Activated CD4-positive, alpha-beta T cell treated with anti-CD3 and anti-CD28 coated beads, Interleukin-2, amount 10 ng/mL, durations not matched to agents 24 days and 14 days (primary cell): ENCODE measurements at regions not wholly inside any gene's neighbourhood (a gene's known extent, or its start where the extent isn't known, plus 50 kb on each side); places are given as distances from the start of the nearest gene placed in this dataset.

ENCODE experiments used
- DNase-seq: peaks from one replicate; pipeline ENCODE4 v3.0.0; 2022
- H3K27ac Mint-ChIP-seq: one replicate; pipeline ENCODE4 v1.8.0; 2022; ENCODE audit warnings: mild to moderate bottlenecking, mixed read lengths
- H3K27me3 Mint-ChIP-seq: one replicate; pipeline ENCODE4 v1.8.0; 2022; ENCODE audit warnings: mixed read lengths
- H3K36me3 Mint-ChIP-seq: one replicate; pipeline ENCODE4 v1.8.0; 2022; ENCODE audit warnings: low read depth, mild to moderate bottlenecking, mixed read lengths
- H3K4me1 Mint-ChIP-seq: one replicate; pipeline ENCODE4 v1.8.0; 2021; ENCODE audit warnings: mixed read lengths
- H3K4me3 Mint-ChIP-seq: one replicate; pipeline ENCODE4 v1.8.0; 2022; ENCODE audit warnings: mild to moderate bottlenecking, moderate library complexity, mixed read lengths
- H3K9me3 Mint-ChIP-seq: one replicate; pipeline ENCODE4 v1.8.0; 2021; ENCODE audit warnings: mixed read lengths
- intact Hi-C: fragments of 100-400 bp; cut with micrococcal nuclease; formaldehyde crosslinking; loops from one replicate; pipeline ENCODE4 v1.15.1; 2023

DNA sequence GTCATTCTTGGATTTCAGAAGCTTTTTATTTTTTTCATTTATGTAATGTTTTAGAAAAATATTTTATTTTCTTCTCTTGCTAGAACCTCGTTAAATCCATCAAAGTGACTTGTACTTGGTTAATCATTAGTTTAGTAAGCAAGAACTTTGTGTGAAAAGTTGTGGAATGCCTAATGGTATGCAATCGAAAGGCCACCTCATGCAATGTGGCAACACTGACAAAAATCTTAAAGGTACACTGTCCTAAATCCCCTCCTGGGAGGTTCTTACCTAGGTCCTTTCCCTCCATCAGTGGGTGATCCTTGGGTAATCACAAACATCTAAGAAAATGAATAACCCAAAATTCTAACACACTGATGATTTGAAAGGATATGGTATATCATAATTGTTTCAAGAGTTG, 304.2 kb downstream of the DNAH5 start:
- no peaks in the 10 kb centered on the region for H3K9me3 Mint-ChIP-seq
- H3K4me1 Mint-ChIP-seq, result no peaks in the 10 kb centered on the region
- H3K27me3 Mint-ChIP-seq, result no peaks in the 10 kb centered on the region
- H3K4me3 Mint-ChIP-seq, result no peak overlapping the region
- intact Hi-C loops, result no loop called here
- H3K36me3 Mint-ChIP-seq, result no peaks in the 10 kb centered on the region
- no peak overlapping the region for H3K27ac Mint-ChIP-seq
- no peak for DNase-seq

- H3K9me3 Mint-ChIP-seq, result no peaks in the 10 kb centered on the region
- no peaks in the 10 kb centered on the region for H3K4me1 Mint-ChIP-seq
- no peak overlapping the region for H3K4me3 Mint-ChIP-seq
- DNase-seq, result no peak
- H3K27ac Mint-ChIP-seq, result no peak overlapping the region
- no peaks in the 10 kb centered on the region for H3K27me3 Mint-ChIP-seq
- H3K36me3 Mint-ChIP-seq, result no peaks in the 10 kb centered on the region
- intact Hi-C loops, result no loop called here
Observed at GRCh38 chr5:13632676-13633075, 311.8 kb downstream of the DNAH5 start.

DNA sequence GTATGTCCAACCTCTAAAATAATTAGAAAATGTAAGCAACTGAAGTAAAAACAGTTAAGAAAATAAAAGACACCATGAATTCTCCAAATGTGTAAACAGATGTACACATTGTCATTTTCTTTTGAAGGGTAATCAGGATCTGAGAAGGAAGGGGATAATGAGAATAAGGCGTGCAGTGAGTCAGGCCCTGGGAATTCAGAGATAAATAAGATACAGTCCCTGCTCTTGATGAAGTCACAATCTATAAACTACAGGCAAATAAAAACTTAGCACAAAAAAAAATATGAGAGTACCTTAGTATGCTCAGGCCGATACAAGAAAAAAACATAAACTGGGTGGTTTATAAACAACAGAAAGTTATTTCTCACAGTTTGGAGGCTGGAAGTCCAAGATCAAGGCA, 315.3 kb downstream of the DNAH5 start:
- no peaks in the 10 kb centered on the region for H3K4me1 Mint-ChIP-seq
- H3K9me3 Mint-ChIP-seq, result no peaks in the 10 kb centered on the region
- no peaks in the 10 kb centered on the region for H3K27me3 Mint-ChIP-seq
- no peak overlapping the region for H3K27ac Mint-ChIP-seq
- no peak for DNase-seq
- intact Hi-C loops, result no loop called here
- no peak overlapping the region for H3K4me3 Mint-ChIP-seq
- no peaks in the 10 kb centered on the region for H3K36me3 Mint-ChIP-seq

DNA sequence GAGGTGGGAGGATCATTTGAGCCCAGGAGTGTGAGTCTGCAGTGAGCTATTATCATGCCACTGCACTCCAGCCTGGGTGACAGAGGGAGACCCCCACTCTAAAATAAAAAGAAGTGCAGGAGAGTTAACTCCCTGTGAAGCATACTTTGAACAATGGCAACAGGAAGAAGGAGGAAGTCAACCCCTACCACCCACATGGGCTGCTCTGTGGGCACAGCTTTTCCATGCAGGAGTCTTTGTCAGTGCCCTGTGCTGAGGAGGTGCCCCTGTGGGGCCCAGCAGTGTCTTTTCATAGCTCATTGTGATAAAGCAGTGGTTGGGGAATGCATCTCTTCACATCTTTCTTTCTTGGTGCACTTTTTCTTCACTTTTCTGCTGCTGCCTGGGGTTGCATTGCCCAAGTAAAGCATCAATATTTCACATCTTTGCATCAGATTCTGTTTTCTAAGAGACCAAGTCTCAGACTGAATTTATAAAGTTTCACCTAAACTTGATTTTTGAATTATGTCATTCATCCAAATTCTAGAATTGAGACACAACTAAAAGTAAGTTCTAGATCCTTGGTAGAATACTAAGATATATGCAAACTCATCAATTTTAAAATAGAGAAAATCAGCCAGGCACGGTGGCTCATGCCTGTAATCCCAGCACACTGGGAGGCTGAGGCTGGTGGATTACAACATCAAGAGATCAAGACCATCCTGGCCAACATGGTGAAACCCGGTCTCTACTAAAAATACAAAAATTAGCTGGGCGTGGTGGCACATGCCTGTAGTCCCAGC, 316.6 kb downstream of the DNAH5 start:
- no peaks in the 10 kb centered on the region for H3K27me3 Mint-ChIP-seq
- H3K4me3 Mint-ChIP-seq, result no peak overlapping the region
- DNase-seq, result no peak
- intact Hi-C loops, result no loop called here
- no peak overlapping the region for H3K27ac Mint-ChIP-seq
- no peaks in the 10 kb centered on the region for H3K9me3 Mint-ChIP-seq
- no peaks in the 10 kb centered on the region for H3K36me3 Mint-ChIP-seq
- no peaks in the 10 kb centered on the region for H3K4me1 Mint-ChIP-seq

DNA sequence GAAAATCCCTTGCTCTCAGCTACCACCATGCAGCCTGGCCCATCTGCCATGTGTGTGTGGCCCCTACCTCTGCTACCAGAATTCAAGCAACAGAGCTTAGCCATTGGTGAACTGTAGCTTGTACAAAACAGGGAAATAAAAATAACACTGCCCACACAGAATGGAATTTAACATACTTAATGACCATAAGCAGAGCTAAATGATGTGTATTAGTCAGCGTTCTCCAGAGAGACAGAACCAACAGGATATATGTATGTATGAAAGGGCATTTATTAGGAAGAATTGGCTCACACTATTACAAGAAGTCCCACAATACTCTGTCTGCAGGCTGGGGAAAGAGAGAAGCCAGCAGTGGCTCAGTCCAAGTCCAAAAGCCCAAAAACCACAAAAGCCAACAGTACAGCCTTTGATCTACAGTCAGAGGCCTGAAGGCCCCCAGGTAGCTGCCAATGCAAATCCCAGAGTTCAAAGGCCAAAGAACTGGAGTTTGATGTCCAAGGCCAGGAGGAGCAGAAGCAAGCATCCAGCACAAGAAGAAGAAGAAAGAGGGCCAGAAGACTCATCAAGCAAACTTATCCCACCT, 318.8 kb downstream of the DNAH5 start:
- no peak overlapping the region for H3K4me3 Mint-ChIP-seq
- intact Hi-C loops, result no loop called here
- no peaks in the 10 kb centered on the region for H3K27me3 Mint-ChIP-seq
- H3K36me3 Mint-ChIP-seq, result no peaks in the 10 kb centered on the region
- no peak for DNase-seq
- peaks cover 5% of the 10 kb centered on the region for H3K9me3 Mint-ChIP-seq
- no peak overlapping the region for H3K27ac Mint-ChIP-seq
- H3K4me1 Mint-ChIP-seq, result no peaks in the 10 kb centered on the region

- DNase-seq, result no peak
- no peak overlapping the region for H3K4me3 Mint-ChIP-seq
Observed at GRCh38 chr5:13624283-13625074, 320.0 kb downstream of the DNAH5 start.

DNA sequence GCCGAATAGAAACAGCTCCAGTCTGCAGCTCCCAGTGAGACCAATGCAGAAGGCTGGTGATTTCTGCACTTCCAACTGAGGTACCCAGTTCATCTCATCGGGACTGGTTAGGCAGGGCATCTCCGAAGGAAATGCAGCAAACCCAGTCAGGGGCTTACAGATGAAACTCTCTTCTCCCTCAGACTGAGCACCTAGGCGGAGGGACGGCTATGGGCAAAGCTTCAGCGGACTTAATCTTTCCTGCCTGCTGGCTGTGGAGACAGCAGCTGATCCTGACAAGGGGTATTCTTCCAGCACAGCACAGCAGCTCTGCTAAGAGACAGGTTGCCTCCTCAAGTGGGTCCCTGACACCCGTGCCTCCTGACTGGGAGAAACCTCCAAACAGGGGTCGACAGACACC, 330.9 kb downstream of the DNAH5 start:
- intact Hi-C loops, result no loop called here
- Mint-ChIP-seq H3K4me1 (no peaks in the 10 kb centered on the region), H3K4me3 (no peak overlapping the region), H3K36me3 (no peaks in the 10 kb centered on the region), H3K27me3 (no peaks in the 10 kb centered on the region), H3K9me3 (peaks cover 8% of the 10 kb centered on the region), H3K27ac (no peak overlapping the region)
- no peak for DNase-seq

More at GRCh38 chr5:13624283-13625074, 320.0 kb downstream of the DNAH5 start:
- intact Hi-C loops, result no loop called here
- H3K4me1 Mint-ChIP-seq, result no peaks in the 10 kb centered on the region
- peaks cover 5% of the 10 kb centered on the region for H3K9me3 Mint-ChIP-seq
- H3K36me3 Mint-ChIP-seq, result no peaks in the 10 kb centered on the region
- H3K27ac Mint-ChIP-seq, result no peak overlapping the region
- H3K27me3 Mint-ChIP-seq, result no peaks in the 10 kb centered on the region

GRCh38 chr5:13611604-13612003, 332.9 kb downstream of the DNAH5 start:
- no peaks in the 10 kb centered on the region for H3K36me3 Mint-ChIP-seq
- H3K4me1 Mint-ChIP-seq, result no peaks in the 10 kb centered on the region
- no peak overlapping the region for H3K27ac Mint-ChIP-seq
- no peak for DNase-seq
- no peak overlapping the region for H3K4me3 Mint-ChIP-seq
- H3K9me3 Mint-ChIP-seq, result peaks cover 8% of the 10 kb centered on the region
- no peaks in the 10 kb centered on the region for H3K27me3 Mint-ChIP-seq
- intact Hi-C loops, result no loop called here

DNA sequence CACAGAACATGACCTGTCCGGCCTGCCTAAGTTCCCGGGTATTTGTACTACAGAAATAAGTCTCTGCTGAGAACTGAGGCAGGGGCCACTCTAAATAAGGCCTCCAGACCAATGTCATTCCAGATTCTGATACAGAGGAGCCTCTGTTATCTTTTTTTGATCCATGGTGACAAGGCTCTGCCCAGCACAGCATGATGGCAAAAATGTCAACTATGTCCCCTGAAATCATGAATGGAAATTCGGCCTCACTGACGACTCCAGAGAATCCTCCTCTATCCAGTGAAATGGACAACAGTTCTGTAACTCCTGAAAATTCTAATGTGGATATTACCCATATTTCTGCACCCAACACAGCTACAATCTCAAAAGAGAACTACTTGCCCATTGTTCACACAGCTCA, 335.0 kb downstream of the DNAH5 start:
- no peaks in the 10 kb centered on the region for H3K27me3 Mint-ChIP-seq
- H3K4me1 Mint-ChIP-seq, result no peaks in the 10 kb centered on the region
- no peak overlapping the region for H3K27ac Mint-ChIP-seq
- no peaks in the 10 kb centered on the region for H3K36me3 Mint-ChIP-seq
- no peak overlapping the region for H3K4me3 Mint-ChIP-seq
- DNase-seq, result no peak
- no peaks in the 10 kb centered on the region for H3K9me3 Mint-ChIP-seq
- intact Hi-C loops, result no loop called here

DNA sequence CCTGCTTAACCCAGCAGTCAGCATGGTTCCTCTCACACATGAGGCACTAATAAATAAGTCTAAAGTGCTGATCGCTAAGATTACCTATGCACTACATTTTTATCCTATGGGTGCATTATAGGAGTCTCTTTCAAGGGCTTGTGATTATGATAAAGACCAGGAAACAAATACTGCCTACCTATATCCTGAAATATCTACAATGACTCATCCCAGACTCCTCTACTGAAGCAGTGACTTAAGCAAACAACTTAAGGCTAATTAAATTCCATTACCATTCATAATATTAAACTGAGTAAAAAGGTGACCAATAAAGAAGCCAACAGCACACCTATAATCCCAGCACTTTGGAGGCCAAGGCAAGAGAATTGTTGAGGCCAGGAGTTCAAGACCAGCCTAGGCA, 338.4 kb downstream of the DNAH5 start:
- Mint-ChIP-seq H3K4me3 (no peak overlapping the region), H3K27me3 (no peaks in the 10 kb centered on the region), H3K36me3 (no peaks in the 10 kb centered on the region), H3K4me1 (no peaks in the 10 kb centered on the region), H3K27ac (no peak overlapping the region), H3K9me3 (peaks cover 3% of the 10 kb centered on the region)
- intact Hi-C loops, result no loop called here
- no peak for DNase-seq

DNA sequence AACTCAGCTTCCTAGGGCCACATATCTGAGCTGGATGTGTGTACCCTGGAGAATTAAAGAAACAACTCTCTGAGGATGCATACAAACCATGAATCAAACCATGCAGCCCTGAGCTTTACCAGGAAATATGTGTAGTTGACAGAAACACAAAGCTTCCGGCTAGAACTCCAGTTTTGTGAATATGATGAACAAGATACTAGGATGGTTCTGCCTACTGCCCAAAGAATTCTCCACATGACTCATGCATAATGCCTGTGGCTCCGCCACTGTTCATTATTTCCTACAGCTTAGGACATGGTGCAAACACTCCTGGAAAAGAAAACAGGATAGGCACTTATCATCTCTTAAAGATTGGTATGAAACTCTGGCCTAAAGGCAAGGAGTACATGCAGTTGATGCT, 343.4 kb downstream of the DNAH5 start:
- H3K27me3 Mint-ChIP-seq, result no peaks in the 10 kb centered on the region
- no peak overlapping the region for H3K4me3 Mint-ChIP-seq
- no peaks in the 10 kb centered on the region for H3K4me1 Mint-ChIP-seq
- DNase-seq, result no peak
- no peak overlapping the region for H3K27ac Mint-ChIP-seq
- H3K9me3 Mint-ChIP-seq, result peaks cover 3% of the 10 kb centered on the region
- intact Hi-C loops, result no loop called here
- H3K36me3 Mint-ChIP-seq, result no peaks in the 10 kb centered on the region

- Mint-ChIP-seq H3K4me1 (no peaks in the 10 kb centered on the region), H3K9me3 (peaks cover 8% of the 10 kb centered on the region), H3K27ac (no peak overlapping the region), H3K36me3 (no peaks in the 10 kb centered on the region), H3K4me3 (no peak overlapping the region), H3K27me3 (no peaks in the 10 kb centered on the region)
- no peak for DNase-seq
- intact Hi-C loops, result no loop called here
Observed at GRCh38 chr5:13595978-13596377, 348.5 kb downstream of the DNAH5 start.

DNA sequence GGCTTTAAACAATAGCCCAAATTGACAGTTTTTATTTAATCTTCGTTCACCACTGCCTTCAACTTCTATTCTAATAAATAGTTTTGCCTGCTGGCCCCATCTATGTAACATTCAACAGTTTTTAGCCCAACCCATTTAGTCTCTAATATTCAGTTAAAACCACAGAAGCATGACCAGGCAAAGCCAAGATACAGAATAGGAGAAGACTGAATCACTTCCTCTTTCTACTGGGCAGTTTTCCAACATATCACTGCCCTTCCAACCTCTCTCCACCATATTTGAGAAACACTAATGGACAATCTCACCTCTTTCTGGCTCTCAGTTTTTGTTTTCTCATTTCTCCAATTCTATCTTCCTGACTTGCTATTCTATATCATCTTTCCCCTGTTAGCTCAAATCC, 352.9 kb downstream of the DNAH5 start:
- intact Hi-C loops, result no loop called here
- Mint-ChIP-seq H3K4me1 (no peaks in the 10 kb centered on the region), H3K4me3 (no peak overlapping the region), H3K9me3 (peaks cover 11% of the 10 kb centered on the region), H3K36me3 (no peaks in the 10 kb centered on the region), H3K27me3 (no peaks in the 10 kb centered on the region), H3K27ac (no peak overlapping the region)
- DNase-seq, result no peak

GRCh38 chr5:13585324-13585723, 359.2 kb downstream of the DNAH5 start:
- no peak overlapping the region for H3K27ac Mint-ChIP-seq
- intact Hi-C loops, result no loop called here
- H3K36me3 Mint-ChIP-seq, result no peaks in the 10 kb centered on the region
- DNase-seq, result no peak
- peaks cover 3% of the 10 kb centered on the region for H3K9me3 Mint-ChIP-seq
- no peaks in the 10 kb centered on the region for H3K27me3 Mint-ChIP-seq
- H3K4me3 Mint-ChIP-seq, result no peak overlapping the region
- H3K4me1 Mint-ChIP-seq, result no peaks in the 10 kb centered on the region
